HK-2 (cell line): ENCODE measurements at regions not wholly inside any gene's neighbourhood (a gene's known extent, or its start where the extent isn't known, plus 50 kb on each side); places are given as distances from the start of the nearest gene placed in this dataset.
"Not testable (repeated sequence)": the region's sequence is repeated elsewhere in the genome, so short reads cannot be mapped to it uniquely, and the experiment has no call there.

Experiments
- DNase-seq: peaks from one replicate; pipeline ENCODE4 v3.0.0-alpha.2; 2018; ENCODE audit not compliant: unreplicated experiment

- no peak for DNase-seq
These were observed 155.9 kb upstream of the LPP start for GRCh38 chr3:187997946-187998561.

GRCh38 chr3:187998611-187999010, 155.3 kb upstream of the LPP start:
- DNase-seq, result no peak

GRCh38 chr3:187999821-188000220, 154.1 kb upstream of the LPP start:
- DNase-seq, result no peak

GRCh38 chr3:188000361-188000861, 153.5 kb upstream of the LPP start:
- DNase-seq, result no peak

- DNase-seq, result no peak
These were observed 152.9 kb upstream of the LPP start for GRCh38 chr3:188001093-188001492.

GRCh38 chr3:188001926-188002325, 152.0 kb upstream of the LPP start:
- DNase-seq, result no peak

- no peak for DNase-seq
These were observed 151.3 kb upstream of the LPP start for GRCh38 chr3:188002626-188003138.

GRCh38 chr3:188003188-188004171, 150.5 kb upstream of the LPP start:
- DNase-seq, result no peak

GRCh38 chr3:188006726-188007393, 147.1 kb upstream of the LPP start:
- peak; percentile 70 for DNase-seq

GRCh38 chr3:188007897-188008296, 146.1 kb upstream of the LPP start:
- no peak for DNase-seq

GRCh38 chr3:188008582-188009213, 145.3 kb upstream of the LPP start:
- DNase-seq, result no peak

- DNase-seq, result no peak
These were observed 143.5 kb upstream of the LPP start for GRCh38 chr3:188010478-188010877.

GRCh38 chr3:188019727-188020126, 134.2 kb upstream of the LPP start:
- DNase-seq, result no peak

- DNase-seq, result no peak
These were observed 132.9 kb upstream of the LPP start for GRCh38 chr3:188021041-188021440.

- DNase-seq, result no peak
These were observed 132.4 kb upstream of the LPP start for GRCh38 chr3:188021502-188022040.

GRCh38 chr3:188022902-188023301, 131.1 kb upstream of the LPP start:
- not testable (repeated sequence) for DNase-seq

GRCh38 chr3:188025555-188025954, 128.4 kb upstream of the LPP start:
- no peak for DNase-seq

GRCh38 chr3:188026191-188026968, 127.6 kb upstream of the LPP start:
- DNase-seq, result peak; percentile 89

GRCh38 chr3:188031121-188031520, 122.8 kb upstream of the LPP start:
- DNase-seq, result no peak

- no peak for DNase-seq
These were observed 119.0 kb upstream of the LPP start for GRCh38 chr3:188034989-188035388.
